ENCODE measurements at regions not wholly inside any gene's neighbourhood (a gene's known extent, or its start where the extent isn't known, plus 50 kb on each side); places are given as distances from the start of the nearest gene placed in this dataset.

DNA sequence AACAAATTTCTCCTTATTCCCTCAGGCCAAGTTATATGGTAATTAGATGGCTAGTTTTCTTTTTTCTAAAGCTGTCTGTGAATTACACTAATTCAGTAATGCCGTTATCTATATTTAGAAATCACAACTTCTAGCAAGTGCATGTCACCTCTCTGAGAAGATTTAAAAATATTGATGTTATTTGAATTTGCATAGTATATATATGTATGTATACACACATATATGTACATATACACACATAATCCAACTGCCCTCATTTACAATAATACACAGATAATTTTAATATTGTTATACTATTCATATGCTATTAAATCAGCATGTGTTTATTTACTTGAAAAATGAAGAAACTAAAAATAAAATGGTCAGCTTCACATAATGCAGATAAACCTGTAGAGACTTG, 563.9 kb downstream of the SLC16A7 start (continued):
- no peak for TF ChIP-seq KAT2B (IDR thresholded peaks at IDR 0.05; ENCODE audit: low read depth, low read length)
- no peak for TF ChIP-seq ZNF318 (IDR thresholded peaks at IDR 0.05; ENCODE audit: borderline replicate concordance in 1 of 2, low read depth in 1 of 2)
- TF ChIP-seq FOXA3 (CRISPR knock-in tag; conservative IDR thresholded peaks at IDR 0.05 in 1 of 2, IDR thresholded peaks at IDR 0.05 in 1 of 2) = no peak
- TF ChIP-seq ZNF324 (CRISPR knock-in tag; IDR thresholded peaks at IDR 0.05) = no peak
- no peak for TF ChIP-seq HEY1 (CRISPR knock-in tag; IDR thresholded peaks at IDR 0.05; ENCODE audit: borderline replicate concordance)
- TF ChIP-seq ZNF143 (CRISPR knock-in tag; IDR thresholded peaks at IDR 0.05) = no peak
- TF ChIP-seq CBX8 (IDR thresholded peaks at IDR 0.05; ENCODE audit: borderline replicate concordance, extremely low read depth, low read depth, low read length, poor library complexity, severe bottlenecking) = no peak
- TF ChIP-seq MCM7 (IDR thresholded peaks at IDR 0.05) = no peak

All from K562 (cell line).